ENCODE measurements at regions not wholly inside any gene's neighbourhood (a gene's known extent, or its start where the extent isn't known, plus 50 kb on each side); places are given as distances from the start of the nearest gene placed in this dataset.
A peak's percentile ranks its signal among the peaks of the same experiment; 100 is the strongest.

DNA sequence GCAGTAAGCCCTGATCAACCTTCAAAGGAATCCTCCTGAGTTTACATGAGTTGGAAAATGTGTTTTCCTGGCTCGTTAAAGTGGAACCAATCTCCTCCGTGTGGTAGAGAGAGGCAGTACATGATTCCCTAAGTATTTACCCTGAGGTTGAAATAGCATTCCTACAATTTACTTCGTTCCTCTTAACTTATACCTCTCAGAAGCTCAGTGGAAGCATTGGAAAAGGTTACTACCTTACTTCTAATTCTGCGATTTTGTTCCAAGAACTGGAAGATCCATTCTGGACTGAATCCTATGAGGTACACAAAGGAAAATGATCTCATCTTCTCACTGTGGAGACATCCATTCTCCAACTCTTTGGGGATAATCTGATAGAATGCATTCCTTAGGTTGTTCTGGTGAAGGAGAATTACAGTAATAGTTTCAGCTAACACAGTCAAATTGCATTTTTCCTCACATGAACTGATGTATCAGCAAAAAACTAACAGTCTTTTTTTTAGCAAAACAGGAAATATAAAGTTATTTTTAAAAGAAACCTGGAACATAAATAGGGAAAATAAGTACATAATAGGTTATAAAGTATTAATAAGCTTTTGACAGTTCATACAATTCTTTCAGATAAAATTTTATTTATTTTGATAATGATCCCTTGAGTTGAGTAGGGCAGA is 475.6 kb downstream of the PDZRN4 start:
- H3K4ac ChIP-seq (ENCODE audit: low read depth in 1 of 2, low read length in 2 of 2) = no peak overlapping the region
- peak; percentile 42 for DNase-seq
- no peak overlapping the region for H3K27ac ChIP-seq (ENCODE audit: low read length, poor library complexity, severe bottlenecking)
- no peak overlapping the region for H2BK12ac ChIP-seq (ENCODE audit: low read length in 2 of 2)
- H2BK120ac ChIP-seq (ENCODE audit: low read depth, low read length) = no peak overlapping the region
- no peak overlapping the region for H2AK5ac ChIP-seq (ENCODE audit: low read length, severe bottlenecking)
- no peak overlapping the region for H3K4me2 ChIP-seq (ENCODE audit: low read length, poor library complexity, severe bottlenecking)
- H4K8ac ChIP-seq (ENCODE audit: low read length) = no peak overlapping the region
- no peaks in the 10 kb centered on the region for H3K79me1 ChIP-seq (replicated peaks; ENCODE audit: low read length, poor library complexity, severe bottlenecking)
- no peak overlapping the region for H3K23ac ChIP-seq (ENCODE audit: low read length in 2 of 2)
- H2AFZ ChIP-seq (ENCODE audit: low read depth, low read length) = no peak overlapping the region
- H2BK15ac ChIP-seq (ENCODE audit: low read depth, poor library complexity, severe bottlenecking) = no peak overlapping the region
- no peaks in the 10 kb centered on the region for H3K9me3 ChIP-seq (ENCODE audit: control insufficient read depth, low read length)
- H3K4me1 ChIP-seq (ENCODE audit: control insufficient read depth, insufficient read depth, low read depth, low read length) = no peaks in the 10 kb centered on the region
- no peak overlapping the region for H3K14ac ChIP-seq (ENCODE audit: low read length in 2 of 2)
- H3K27me3 ChIP-seq (ENCODE audit: control insufficient read depth in 1 of 2, insufficient read depth in 1 of 2, low read length in 2 of 2) = no peaks in the 10 kb centered on the region
- WGBS = 28% methylated on average over 4 of the region's 4 CpGs
- H3K9ac ChIP-seq (ENCODE audit: low read length) = no peak overlapping the region
- no peak overlapping the region for H2BK5ac ChIP-seq (ENCODE audit: low read depth, low read length, poor library complexity, severe bottlenecking)
- H3K18ac ChIP-seq (ENCODE audit: low read depth in 1 of 2, low read length in 2 of 2) = no peak overlapping the region
- H3K4me3 ChIP-seq (ENCODE audit: insufficient read depth in 1 of 2, low read depth in 1 of 2, low read length in 2 of 2) = no peak overlapping the region
- H3K36me3 ChIP-seq (ENCODE audit: control insufficient read depth in 1 of 2, insufficient read depth in 2 of 2, low read depth in 1 of 2, low read length in 2 of 2) = no peaks in the 10 kb centered on the region
- H4K91ac ChIP-seq (ENCODE audit: low read length) = no peak overlapping the region

DNA sequence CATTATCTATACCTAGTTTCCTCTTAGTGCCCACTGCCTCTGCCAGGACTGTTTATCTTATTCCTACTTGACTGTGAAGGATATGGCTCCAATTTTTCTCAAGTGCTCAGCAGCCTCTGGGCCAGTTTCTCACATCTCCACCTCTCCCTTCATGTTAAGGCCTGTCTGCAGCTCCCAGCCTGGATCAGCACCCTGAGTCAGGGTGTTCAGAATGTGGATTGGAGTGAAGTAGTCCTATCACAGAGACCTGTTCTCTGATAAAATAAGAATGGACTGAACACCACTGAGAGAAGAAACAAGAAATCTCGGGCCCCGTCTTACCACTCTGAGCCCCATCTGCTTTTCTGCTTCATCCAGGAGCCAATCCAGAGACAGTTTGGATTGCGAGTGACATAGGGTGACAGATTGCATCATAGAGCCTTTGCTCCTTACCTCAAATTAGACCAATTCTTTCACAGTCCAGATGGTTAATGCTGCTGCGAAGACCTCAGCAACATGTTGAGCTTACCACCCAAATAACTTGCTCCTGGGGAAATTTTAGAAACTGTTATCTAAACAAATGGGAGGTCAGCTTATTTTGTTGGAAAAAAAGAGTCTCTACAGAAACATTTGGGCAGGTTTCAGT is 473.1 kb downstream of the PDZRN4 start:
- Histone ChIP-seq H3K27ac (ENCODE audit: low read length, poor library complexity, severe bottlenecking) (no peak overlapping the region), H3K4ac (ENCODE audit: low read depth in 1 of 2, low read length in 2 of 2) (no peak overlapping the region), H3K4me1 (ENCODE audit: control insufficient read depth, insufficient read depth, low read depth, low read length) (no peaks in the 10 kb centered on the region), H2BK5ac (ENCODE audit: low read depth, low read length, poor library complexity, severe bottlenecking) (no peak overlapping the region), H3K18ac (ENCODE audit: low read depth in 1 of 2, low read length in 2 of 2) (no peak overlapping the region), H3K9ac (ENCODE audit: low read length) (no peak overlapping the region), H3K4me2 (ENCODE audit: low read length, poor library complexity, severe bottlenecking) (no peak overlapping the region), H2AFZ (ENCODE audit: low read depth, low read length) (no peak overlapping the region), H4K91ac (ENCODE audit: low read length) (no peak overlapping the region), H3K79me1 (replicated peaks; ENCODE audit: low read length, poor library complexity, severe bottlenecking) (no peaks in the 10 kb centered on the region), H3K36me3 (ENCODE audit: control insufficient read depth in 1 of 2, insufficient read depth in 2 of 2, low read depth in 1 of 2, low read length in 2 of 2) (no peaks in the 10 kb centered on the region), H4K8ac (ENCODE audit: low read length) (no peak overlapping the region), H3K9me3 (ENCODE audit: control insufficient read depth, low read length) (no peaks in the 10 kb centered on the region), H2AK5ac (ENCODE audit: low read length, severe bottlenecking) (no peak overlapping the region), H3K27me3 (ENCODE audit: control insufficient read depth in 1 of 2, insufficient read depth in 1 of 2, low read length in 2 of 2) (no peaks in the 10 kb centered on the region), H3K4me3 (ENCODE audit: insufficient read depth in 1 of 2, low read depth in 1 of 2, low read length in 2 of 2) (no peak overlapping the region), H2BK12ac (ENCODE audit: low read length in 2 of 2) (no peak overlapping the region), H3K23ac (ENCODE audit: low read length in 2 of 2) (no peak overlapping the region), H2BK120ac (ENCODE audit: low read depth, low read length) (no peak overlapping the region), H3K14ac (ENCODE audit: low read length in 2 of 2) (no peak overlapping the region), H2BK15ac (ENCODE audit: low read depth, poor library complexity, severe bottlenecking) (no peak overlapping the region)
- no peak for DNase-seq
- 91% methylated on average over 4 of the region's 4 CpGs for WGBS

DNA sequence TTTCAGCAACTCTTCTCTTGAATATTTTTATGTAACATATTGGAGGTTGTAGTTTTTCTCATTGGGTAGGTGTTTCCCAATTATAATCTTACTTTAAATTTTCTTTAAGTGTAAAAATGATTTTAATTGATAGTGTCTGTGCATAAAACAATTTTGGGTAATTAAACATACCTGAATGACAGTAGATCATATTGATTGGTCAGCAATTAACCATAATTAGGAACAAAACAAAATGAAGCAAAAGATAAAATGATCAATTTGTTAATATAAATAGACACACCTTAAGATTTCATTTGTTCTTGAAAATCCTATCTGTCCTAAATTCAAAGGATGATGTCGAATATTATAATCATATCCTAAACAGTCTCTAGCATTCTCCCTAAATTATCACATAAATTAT is 468.3 kb downstream of the PDZRN4 start:
- Histone ChIP-seq H2AFZ (ENCODE audit: low read depth, low read length) (no peak overlapping the region), H3K4ac (ENCODE audit: low read depth in 1 of 2, low read length in 2 of 2) (no peak overlapping the region), H3K14ac (ENCODE audit: low read length in 2 of 2) (no peak overlapping the region), H2BK12ac (ENCODE audit: low read length in 2 of 2) (no peak overlapping the region), H3K4me2 (ENCODE audit: low read length, poor library complexity, severe bottlenecking) (no peak overlapping the region), H3K79me1 (replicated peaks; ENCODE audit: low read length, poor library complexity, severe bottlenecking) (no peaks in the 10 kb centered on the region), H2AK5ac (ENCODE audit: low read length, severe bottlenecking) (no peak overlapping the region), H3K18ac (ENCODE audit: low read depth in 1 of 2, low read length in 2 of 2) (no peak overlapping the region), H3K27me3 (ENCODE audit: control insufficient read depth in 1 of 2, insufficient read depth in 1 of 2, low read length in 2 of 2) (no peaks in the 10 kb centered on the region), H2BK120ac (ENCODE audit: low read depth, low read length) (no peak overlapping the region), H2BK5ac (ENCODE audit: low read depth, low read length, poor library complexity, severe bottlenecking) (no peak overlapping the region), H4K8ac (ENCODE audit: low read length) (no peak overlapping the region), H3K23ac (ENCODE audit: low read length in 2 of 2) (no peak overlapping the region), H3K9ac (ENCODE audit: low read length) (no peak overlapping the region), H2BK15ac (ENCODE audit: low read depth, poor library complexity, severe bottlenecking) (no peak overlapping the region), H3K4me1 (ENCODE audit: control insufficient read depth, insufficient read depth, low read depth, low read length) (no peaks in the 10 kb centered on the region), H3K36me3 (ENCODE audit: control insufficient read depth in 1 of 2, insufficient read depth in 2 of 2, low read depth in 1 of 2, low read length in 2 of 2) (no peaks in the 10 kb centered on the region), H3K4me3 (ENCODE audit: insufficient read depth in 1 of 2, low read depth in 1 of 2, low read length in 2 of 2) (no peak overlapping the region), H4K91ac (ENCODE audit: low read length) (no peak overlapping the region), H3K9me3 (ENCODE audit: control insufficient read depth, low read length) (no peaks in the 10 kb centered on the region), H3K27ac (ENCODE audit: low read length, poor library complexity, severe bottlenecking) (no peak overlapping the region)
- no peak for DNase-seq
- WGBS = no CpG with 5 or more reads among the region's 1 CpG

DNA sequence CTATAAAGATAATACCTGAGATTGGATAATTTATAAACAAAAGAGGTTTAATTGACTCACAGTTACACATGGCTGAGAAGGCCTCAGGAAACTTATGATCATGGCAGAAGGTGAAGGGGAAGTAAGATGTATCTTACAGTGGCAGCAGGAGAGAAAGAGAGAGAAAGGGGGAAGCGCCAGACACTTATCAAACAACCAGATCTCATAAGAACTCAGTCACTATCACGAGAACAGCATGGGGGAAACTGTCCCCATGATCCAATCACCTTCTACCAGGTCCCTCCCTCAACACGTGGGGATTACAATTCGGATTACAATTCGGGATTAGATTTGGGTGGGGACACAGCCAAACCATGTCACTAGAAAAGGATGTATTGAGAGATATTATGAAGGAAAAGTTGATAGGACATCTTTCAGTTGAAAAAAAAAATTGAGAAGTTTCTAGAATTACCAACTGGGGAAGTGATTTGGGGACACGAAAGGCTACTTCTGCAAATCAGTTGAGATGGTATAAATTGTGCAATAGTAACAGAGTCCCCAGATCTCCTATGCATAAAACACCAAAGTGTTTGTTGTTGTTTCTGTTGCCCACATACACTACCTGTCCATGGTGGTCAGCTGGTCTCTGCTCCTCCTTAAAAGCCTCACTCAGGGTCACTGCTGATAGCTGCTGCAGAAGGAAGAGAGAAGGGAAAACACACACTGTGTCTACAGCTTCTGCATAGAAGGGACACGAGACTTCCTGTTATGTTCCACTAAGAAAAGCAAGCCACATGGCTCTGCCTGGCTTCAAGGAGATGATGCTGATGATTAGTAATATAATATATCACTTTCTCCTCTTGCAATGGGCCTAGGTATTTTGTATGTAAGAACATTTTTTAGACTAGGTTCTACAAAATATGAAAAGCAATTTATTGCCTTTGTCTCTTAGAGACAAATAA is 465.5 kb downstream of the PDZRN4 start:
- no peak for DNase-seq
- H3K4me3 ChIP-seq (ENCODE audit: insufficient read depth in 1 of 2, low read depth in 1 of 2, low read length in 2 of 2) = no peak overlapping the region
- no peak overlapping the region for H2AK5ac ChIP-seq (ENCODE audit: low read length, severe bottlenecking)
- 79% methylated on average over 5 of the region's 7 CpGs for WGBS
- no peak overlapping the region for H4K91ac ChIP-seq (ENCODE audit: low read length)
- H2AFZ ChIP-seq (ENCODE audit: low read depth, low read length) = no peak overlapping the region
- no peaks in the 10 kb centered on the region for H3K36me3 ChIP-seq (ENCODE audit: control insufficient read depth in 1 of 2, insufficient read depth in 2 of 2, low read depth in 1 of 2, low read length in 2 of 2)
- H3K27me3 ChIP-seq (ENCODE audit: control insufficient read depth in 1 of 2, insufficient read depth in 1 of 2, low read length in 2 of 2) = no peaks in the 10 kb centered on the region
- no peak overlapping the region for H3K18ac ChIP-seq (ENCODE audit: low read depth in 1 of 2, low read length in 2 of 2)
- no peak overlapping the region for H4K8ac ChIP-seq (ENCODE audit: low read length)
- no peak overlapping the region for H2BK12ac ChIP-seq (ENCODE audit: low read length in 2 of 2)
- H3K4ac ChIP-seq (ENCODE audit: low read depth in 1 of 2, low read length in 2 of 2) = no peak overlapping the region
- no peak overlapping the region for H3K9ac ChIP-seq (ENCODE audit: low read length)
- H2BK120ac ChIP-seq (ENCODE audit: low read depth, low read length) = no peak overlapping the region
- H3K79me1 ChIP-seq (replicated peaks; ENCODE audit: low read length, poor library complexity, severe bottlenecking) = no peaks in the 10 kb centered on the region
- H3K4me1 ChIP-seq (ENCODE audit: control insufficient read depth, insufficient read depth, low read depth, low read length) = no peaks in the 10 kb centered on the region
- no peak overlapping the region for H2BK5ac ChIP-seq (ENCODE audit: low read depth, low read length, poor library complexity, severe bottlenecking)
- H2BK15ac ChIP-seq (ENCODE audit: low read depth, poor library complexity, severe bottlenecking) = no peak overlapping the region
- H3K9me3 ChIP-seq (ENCODE audit: control insufficient read depth, low read length) = no peaks in the 10 kb centered on the region
- no peak overlapping the region for H3K4me2 ChIP-seq (ENCODE audit: low read length, poor library complexity, severe bottlenecking)
- no peak overlapping the region for H3K27ac ChIP-seq (ENCODE audit: low read length, poor library complexity, severe bottlenecking)
- H3K14ac ChIP-seq (ENCODE audit: low read length in 2 of 2) = no peak overlapping the region
- H3K23ac ChIP-seq (ENCODE audit: low read length in 2 of 2) = no peak overlapping the region

Data from mesenchymal stem cell (in vitro differentiated cells and primary cell).